Neural cell (in vitro differentiated cells): ENCODE measurements at regions not wholly inside any gene's neighbourhood (a gene's known extent, or its start where the extent isn't known, plus 50 kb on each side); places are given as distances from the start of the nearest gene placed in this dataset.

ENCODE experiments used
- H2AFZ ChIP-seq: fragments of 200-600, 300-800 bp; sonication (generic), shearing (Covaris generic); 2 replicates; pipeline ENCODE4 v1.6.0; 2014; ENCODE audit warnings: low read depth, mild to moderate bottlenecking, antibody characterized with exemption, low read length, moderate library complexity
- H3F3A ChIP-seq: fragments of 200-600 bp; shearing (Covaris generic); 2 replicates; pipeline ENCODE4 v1.6.1; 2016; ENCODE audit warnings: mild to moderate bottlenecking, moderate library complexity, mixed read lengths, antibody characterized with exemption, low read length; ENCODE audit not compliant: insufficient read depth, poor library complexity, severe bottlenecking
- H3K27ac ChIP-seq: fragments of 200-600, 300-800 bp; sonication (generic), shearing (Covaris generic); 2 replicates; pipeline ENCODE4 v1.5.1; 2014; ENCODE audit warnings: mild to moderate bottlenecking, low read length, moderate library complexity
- H3K27me3 ChIP-seq: fragments of 300-800, 200-600 bp; sonication (generic), shearing (Covaris generic); 2 replicates; pipeline ENCODE4 v1.6.0; 2014; ENCODE audit warnings: mild to moderate bottlenecking, low read depth, low read length, moderate library complexity; ENCODE audit not compliant: insufficient read depth
- H3K36me3 ChIP-seq: fragments of 300-800, 200-600 bp; sonication (generic), shearing (Covaris generic); 2 replicates; pipeline ENCODE4 v1.5.1; 2014; ENCODE audit warnings: mild to moderate bottlenecking, antibody characterized with exemption, low read length, moderate library complexity; ENCODE audit not compliant: insufficient read depth
- H3K4me2 ChIP-seq: fragments of 300-800, 200-600 bp; sonication (generic), shearing (Covaris generic); 2 replicates; pipeline ENCODE4 v1.6.0; 2014; ENCODE audit warnings: mild to moderate bottlenecking, low read length
- H3K4me3 ChIP-seq: fragments of 300-800, 200-600 bp; sonication (generic), shearing (Covaris generic); 2 replicates; pipeline ENCODE4 v1.5.1; 2014; ENCODE audit warnings: mild to moderate bottlenecking, low read length, moderate library complexity
- H3K79me2 ChIP-seq: fragments of 200-600 bp; shearing (Covaris generic); replicated peaks from 2 replicates; pipeline ENCODE4 v1.6.0; 2014; ENCODE audit warnings: mild to moderate bottlenecking, low read length, moderate library complexity; ENCODE audit not compliant: insufficient read depth
- H3K9ac ChIP-seq: fragments of 300-800, 200-600 bp; sonication (generic), shearing (Covaris generic); 2 replicates; pipeline ENCODE4 v1.6.1; 2016; ENCODE audit warnings: mild to moderate bottlenecking, low read length, mixed read lengths
- H3K9me2 ChIP-seq: fragments of 200-600 bp; shearing (Covaris generic); 2 replicates; pipeline ENCODE4 v1.6.1; 2016; ENCODE audit warnings: mild to moderate bottlenecking, low read length, mixed read lengths; ENCODE audit not compliant: insufficient read depth
- H3K9me3 ChIP-seq: fragments of 200-600, 300-800 bp; sonication (generic), shearing (Covaris generic); 2 replicates; pipeline ENCODE4 v1.6.1; 2016; ENCODE audit warnings: mild to moderate bottlenecking, mixed run types, low read length, moderate library complexity, mixed read lengths
- H4K20me1 ChIP-seq: fragments of 200-600 bp; shearing (Covaris generic); 2 replicates; pipeline ENCODE4 v1.6.1; 2016; ENCODE audit warnings: mild to moderate bottlenecking, mixed run types; ENCODE audit not compliant: insufficient read depth
- CTCF ChIP-seq: fragments of 450-650 bp; IDR thresholded peaks from 2 replicates; pipeline ENCODE4 v1.5.1; 2014; ENCODE audit warnings: antibody characterized with exemption, mild to moderate bottlenecking, moderate library complexity; ENCODE audit not compliant: poor library complexity, severe bottlenecking
- EP300 ChIP-seq: fragments of 450-650 bp; conservative IDR thresholded peaks from 2 replicates; pipeline ENCODE4 v1.6.1; 2014; ENCODE audit warnings: antibody characterized with exemption, mild to moderate bottlenecking, moderate library complexity; ENCODE audit not compliant: poor library complexity, severe bottlenecking
- EZH2 ChIP-seq: fragments of 200-600, 300-800 bp; shearing (Covaris generic), sonication (generic); IDR thresholded peaks from 2 replicates; pipeline ENCODE4 v1.6.1; 2014; ENCODE audit warnings: antibody characterized with exemption, low read length, borderline replicate concordance, mild to moderate bottlenecking; ENCODE audit not compliant: insufficient read depth, poor library complexity, severe bottlenecking
- MXI1 ChIP-seq: fragments of 450-650 bp; conservative IDR thresholded peaks from 2 replicates; pipeline ENCODE4 v1.6.1; 2014; ENCODE audit warnings: antibody characterized with exemption, mild to moderate bottlenecking; ENCODE audit not compliant: poor library complexity, severe bottlenecking
- POLR2AphosphoS5 ChIP-seq: IDR thresholded peaks from 2 replicates; pipeline ENCODE4 v1.6.1; 2012
- RAD21 ChIP-seq: fragments of 450-650 bp; conservative IDR thresholded peaks from 2 replicates; pipeline ENCODE4 v1.6.1; 2014; ENCODE audit warnings: antibody characterized with exemption, mild to moderate bottlenecking, moderate library complexity
- REST ChIP-seq: IDR thresholded peaks from 2 replicates; pipeline ENCODE4 v1.6.1; 2012; ENCODE audit warnings: borderline replicate concordance
- SMC3 ChIP-seq: fragments of 450-650 bp; conservative IDR thresholded peaks from 2 replicates; pipeline ENCODE4 v1.6.1; 2014; ENCODE audit warnings: antibody characterized with exemption, mild to moderate bottlenecking, moderate library complexity; ENCODE audit not compliant: poor library complexity
- TAF1 ChIP-seq: IDR thresholded peaks from 2 replicates; pipeline ENCODE4 v1.6.1; 2012; ENCODE audit warnings: low read depth

- Histone ChIP-seq H3K4me2 (no peak overlapping the region), H3K9me2 (no peaks in the 10 kb centered on the region), H4K20me1 (no peaks in the 10 kb centered on the region), H2AFZ (no peak overlapping the region), H3K79me2 (no peaks in the 10 kb centered on the region), H3K9me3 (no peaks in the 10 kb centered on the region), H3K36me3 (no peaks in the 10 kb centered on the region), H3K27ac (no peak overlapping the region), H3K27me3 (no peaks in the 10 kb centered on the region), H3K4me3 (no peak overlapping the region), H3K9ac (no peak overlapping the region), H3F3A (no peaks in the 10 kb centered on the region)
- no peak for TF ChIP-seq POLR2AphosphoS5
- no peak for TF ChIP-seq EZH2
- TF ChIP-seq CTCF: no peak
- no peak for TF ChIP-seq EP300
- TF ChIP-seq RAD21: no peak
- no peak for TF ChIP-seq REST
- TF ChIP-seq TAF1: no peak
- no peak for TF ChIP-seq SMC3
- no peak for TF ChIP-seq MXI1
These were observed 52.3 kb upstream of the FAM3C start for GRCh38 chr7:121448429-121448828.

GRCh38 chr7:121447911-121448300 lies 51.8 kb upstream of the FAM3C start:
- Histone ChIP-seq H3K4me3 (no peak overlapping the region), H3K79me2 (no peaks in the 10 kb centered on the region), H3K36me3 (no peaks in the 10 kb centered on the region), H3K4me2 (no peak overlapping the region), H2AFZ (no peak overlapping the region), H3K9me3 (no peaks in the 10 kb centered on the region), H3K9ac (no peak overlapping the region), H4K20me1 (no peaks in the 10 kb centered on the region), H3K27ac (no peak overlapping the region), H3F3A (no peaks in the 10 kb centered on the region), H3K9me2 (no peaks in the 10 kb centered on the region), H3K27me3 (no peaks in the 10 kb centered on the region)
- TF ChIP-seq RAD21: no peak
- no peak for TF ChIP-seq SMC3
